Calu3 (cell line): ENCODE measurements at regions not wholly inside any gene's neighbourhood (a gene's known extent, or its start where the extent isn't known, plus 50 kb on each side); places are given as distances from the start of the nearest gene placed in this dataset.

Experiments
- BruUV-seq: library from RNA; stranded (reverse); fragments of 400-500 nt; replicated peaks from 2 replicates; lab custom pipeline; 2021; lab: Mats Ljungman, UMichigan
- CTCF ChIA-PET: fragments of 300-600 bp; sonication (Branson Sonifier 250); formaldehyde crosslinking; loops from one replicate; lab custom pipeline; 2022; ENCODE audit warnings: antibody characterized with exemption; lab: Charles Lee
- DNase-seq: peaks from one replicate; pipeline ENCODE4 v3.0.0; 2022
- H3K27ac Mint-ChIP-seq: one replicate; pipeline ENCODE4 v1.8.0; 2022; ENCODE audit warnings: mixed read lengths; ENCODE audit not compliant: unreplicated experiment
- H3K27me3 Mint-ChIP-seq: one replicate; pipeline ENCODE4 v1.8.0; 2022; ENCODE audit warnings: mixed read lengths; ENCODE audit not compliant: unreplicated experiment
- H3K36me3 Mint-ChIP-seq: one replicate; pipeline ENCODE4 v1.8.0; 2022; ENCODE audit warnings: mild to moderate bottlenecking, moderate library complexity, mixed read lengths; ENCODE audit not compliant: insufficient read depth, unreplicated experiment
- H3K4me1 Mint-ChIP-seq: one replicate; pipeline ENCODE4 v1.8.0; 2022; ENCODE audit warnings: mild to moderate bottlenecking, low read depth, mixed read lengths; ENCODE audit not compliant: unreplicated experiment
- H3K4me3 Mint-ChIP-seq: one replicate; pipeline ENCODE4 v1.8.0; 2022; ENCODE audit warnings: mild to moderate bottlenecking, low read depth, moderate library complexity, mixed read lengths; ENCODE audit not compliant: unreplicated experiment
- H3K9me3 Mint-ChIP-seq: one replicate; pipeline ENCODE4 v1.8.0; 2022; ENCODE audit warnings: low read depth, mixed read lengths; ENCODE audit not compliant: unreplicated experiment
- CTCF ChIP-seq: fragments of 200-600 bp; IDR thresholded peaks from one replicate; pipeline ENCODE4 v1.8.0; 2022; ENCODE audit warnings: antibody characterized with exemption; ENCODE audit not compliant: unreplicated experiment
- intact Hi-C: fragments of 100-400 bp; cut with micrococcal nuclease; formaldehyde crosslinking; loops from one replicate; pipeline ENCODE4 v1.10.0; 2022; ENCODE audit not compliant: unreplicated experiment

GRCh38 chr5:56683733-56684132, 131.6 kb upstream of the MAP3K1 start:
- no peaks in the 10 kb centered on the region for H3K9me3 Mint-ChIP-seq
- CTCF ChIA-PET: no interaction called here

GRCh38 chr5:56683281-56683680, 132.1 kb upstream of the MAP3K1 start:
- no peaks in the 10 kb centered on the region for H3K36me3 Mint-ChIP-seq
- H3K27ac Mint-ChIP-seq: no peak overlapping the region
- no TSS peak for BruUV-seq
- H3K4me3 Mint-ChIP-seq: no peak overlapping the region
- intact Hi-C loops: no loop called here
- no peaks in the 10 kb centered on the region for H3K9me3 Mint-ChIP-seq
- H3K4me1 Mint-ChIP-seq: peaks cover 18% of the 10 kb centered on the region
- no peaks in the 10 kb centered on the region for H3K27me3 Mint-ChIP-seq
- no peak for TF ChIP-seq CTCF
- DNase-seq: no peak
- CTCF ChIA-PET: no interaction called here

More at GRCh38 chr5:56683733-56684132, 131.6 kb upstream of the MAP3K1 start:
- Mint-ChIP-seq H3K4me1 (peaks cover 18% of the 10 kb centered on the region), H3K4me3 (no peak overlapping the region), H3K27ac (no peak overlapping the region), H3K27me3 (no peaks in the 10 kb centered on the region), H3K36me3 (no peaks in the 10 kb centered on the region)
- DNase-seq: no peak
- intact Hi-C loops: no loop called here
- no peak for TF ChIP-seq CTCF
- no TSS peak for BruUV-seq

- no peak for DNase-seq
- intact Hi-C loops: no loop called here
- no peak overlapping the region for H3K4me3 Mint-ChIP-seq
- H3K9me3 Mint-ChIP-seq: no peaks in the 10 kb centered on the region
- no peak overlapping the region for H3K27ac Mint-ChIP-seq
- BruUV-seq: no TSS peak
- no peaks in the 10 kb centered on the region for H3K27me3 Mint-ChIP-seq
- no peak for TF ChIP-seq CTCF
- peaks cover 23% of the 10 kb centered on the region for H3K4me1 Mint-ChIP-seq
- CTCF ChIA-PET: no interaction called here
- no peaks in the 10 kb centered on the region for H3K36me3 Mint-ChIP-seq
These were observed 134.0 kb upstream of the MAP3K1 start for GRCh38 chr5:56681346-56681745.

- intact Hi-C loops: no loop called here
- no peak for TF ChIP-seq CTCF
- no TSS peak for BruUV-seq
- no peak for DNase-seq
- no peaks in the 10 kb centered on the region for H3K9me3 Mint-ChIP-seq
- H3K27ac Mint-ChIP-seq: no peak overlapping the region
- H3K4me1 Mint-ChIP-seq: peaks cover 29% of the 10 kb centered on the region
- H3K4me3 Mint-ChIP-seq: no peak overlapping the region
- CTCF ChIA-PET: no interaction called here
- H3K27me3 Mint-ChIP-seq: no peaks in the 10 kb centered on the region
- H3K36me3 Mint-ChIP-seq: no peaks in the 10 kb centered on the region
These were observed 134.6 kb upstream of the MAP3K1 start for GRCh38 chr5:56680731-56681130.
